KG1 (cell line): ENCODE measurements at regions not wholly inside any gene's neighbourhood (a gene's known extent, or its start where the extent isn't known, plus 50 kb on each side); places are given as distances from the start of the nearest gene placed in this dataset.

Source experiments
- DNase-seq: peaks from one replicate; lab custom pipeline; 2025; lab: John Stamatoyannopoulos, UW

DNA sequence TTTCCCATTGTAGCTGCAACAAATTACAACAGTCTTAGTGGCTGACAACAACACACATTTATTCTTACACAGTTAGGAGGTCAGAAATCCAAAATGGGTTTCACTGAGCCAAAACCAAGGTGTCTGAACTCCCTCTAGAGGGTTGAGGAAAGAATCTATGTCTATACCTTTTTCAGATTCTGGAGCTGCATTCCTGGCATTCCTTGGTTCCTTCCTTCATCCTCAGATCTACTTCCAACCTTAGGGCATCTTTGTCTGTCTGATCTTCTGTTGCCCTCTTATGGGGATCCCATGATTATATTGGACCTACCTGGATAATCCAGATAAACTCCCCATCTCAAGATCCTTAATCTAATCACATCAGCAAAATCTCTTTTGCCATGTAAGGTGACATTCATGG lies 540.9 kb upstream of the MAP3K7 start:
- no peak for DNase-seq

DNA sequence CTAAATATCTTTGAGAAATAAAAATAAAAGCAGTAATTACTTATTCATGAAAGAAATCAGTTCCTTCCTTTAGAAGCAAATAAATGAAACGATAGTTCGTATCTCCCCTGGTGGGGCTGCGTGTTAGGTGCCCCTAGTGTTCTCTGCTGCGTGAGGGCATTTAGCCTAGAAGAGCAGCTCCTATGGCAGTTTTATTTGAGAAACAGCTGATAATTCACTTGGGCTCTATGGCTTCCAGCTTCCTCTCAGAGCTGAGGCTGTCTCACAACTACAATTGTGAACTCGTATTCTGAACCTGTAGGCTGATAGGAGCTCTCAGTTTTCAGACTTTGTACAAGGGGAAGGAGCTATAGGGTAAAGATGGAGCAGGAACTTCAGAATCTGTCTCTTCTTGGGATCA lies 540.0 kb upstream of the MAP3K7 start:
- DNase-seq, result no peak

DNA sequence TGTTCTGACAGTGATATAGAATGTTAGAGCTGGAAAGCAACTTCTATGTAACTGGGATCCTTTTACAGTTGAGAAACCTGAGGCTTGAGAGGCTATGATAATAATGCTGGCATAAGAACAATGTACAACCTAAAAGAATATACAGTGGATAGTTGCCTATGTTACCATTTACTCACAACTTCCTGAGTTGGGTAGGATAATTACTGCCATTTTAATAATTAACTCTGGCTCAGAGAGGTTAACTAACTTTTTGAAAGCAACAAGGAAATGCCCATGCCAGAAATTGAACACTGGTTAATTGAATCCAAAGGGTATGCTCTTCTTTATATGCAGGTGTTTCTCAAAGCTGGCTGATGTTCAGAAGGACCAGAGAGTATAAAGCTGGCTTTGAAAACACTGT lies 530.7 kb upstream of the MAP3K7 start:
- no peak for DNase-seq

DNA sequence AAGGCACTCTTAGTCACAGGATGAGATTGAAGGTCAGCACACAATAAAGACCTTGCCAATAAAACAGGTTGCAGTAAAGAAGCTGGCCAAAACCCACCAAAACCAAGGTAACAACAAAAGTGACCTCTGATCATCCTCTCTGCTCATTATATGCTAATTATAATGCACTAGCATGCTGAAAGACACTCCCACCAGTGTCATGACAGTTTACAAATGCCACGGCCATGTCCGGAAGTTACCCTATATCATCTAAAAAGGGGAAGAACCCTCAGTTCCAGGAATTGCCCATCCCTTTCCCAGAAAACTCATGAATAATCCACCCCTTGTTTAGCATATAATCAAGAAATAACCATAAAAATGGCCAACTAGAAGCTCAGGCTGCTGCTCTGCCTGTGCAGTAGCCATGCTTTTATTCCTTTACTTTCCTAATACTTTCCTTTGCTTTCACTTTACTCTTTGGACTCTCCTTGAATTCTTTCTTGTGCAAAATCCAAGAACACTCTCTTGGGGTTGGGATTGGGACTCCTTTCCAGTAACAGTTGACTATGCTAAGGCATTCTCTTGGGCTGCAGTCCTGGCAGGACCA lies 527.3 kb upstream of the MAP3K7 start:
- no peak for DNase-seq

DNA sequence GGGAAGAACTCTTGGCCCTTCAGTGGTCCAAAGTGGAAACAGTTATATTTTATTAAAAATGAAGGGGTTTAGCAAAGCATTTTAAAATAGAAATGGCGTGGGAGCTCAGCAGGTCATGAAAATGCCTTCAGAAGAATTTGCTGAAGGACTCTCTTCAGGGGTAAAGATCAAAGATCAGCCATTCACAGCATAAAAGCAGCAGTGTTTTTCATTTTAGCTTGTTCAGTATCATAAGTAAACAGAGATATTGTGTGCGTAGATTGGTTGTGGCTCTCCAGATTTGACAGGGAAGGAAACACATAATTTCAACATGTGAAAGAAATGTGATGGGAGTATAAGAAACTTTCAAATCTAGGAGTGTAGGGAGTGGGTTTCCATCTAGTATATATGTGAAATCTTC lies 519.2 kb upstream of the MAP3K7 start:
- no peak for DNase-seq

DNA sequence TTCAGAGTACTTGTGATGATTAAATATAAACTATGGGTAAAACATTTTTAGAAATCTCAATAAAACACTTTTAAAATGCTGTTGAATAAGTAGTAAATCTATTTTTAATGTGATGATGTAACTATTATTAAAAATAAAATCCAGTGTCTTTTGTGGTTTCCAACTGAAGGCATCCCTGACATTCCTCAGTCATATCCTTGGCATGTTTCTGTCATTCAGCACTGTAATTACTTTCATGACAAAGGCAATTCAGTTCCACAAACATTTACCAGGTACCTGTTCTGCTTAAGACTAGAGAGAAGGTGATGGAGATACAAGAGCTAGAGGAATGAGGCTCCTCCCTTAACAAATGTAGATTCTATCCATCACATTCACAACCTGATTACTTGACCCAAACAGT lies 518.7 kb upstream of the MAP3K7 start:
- no peak for DNase-seq

DNA sequence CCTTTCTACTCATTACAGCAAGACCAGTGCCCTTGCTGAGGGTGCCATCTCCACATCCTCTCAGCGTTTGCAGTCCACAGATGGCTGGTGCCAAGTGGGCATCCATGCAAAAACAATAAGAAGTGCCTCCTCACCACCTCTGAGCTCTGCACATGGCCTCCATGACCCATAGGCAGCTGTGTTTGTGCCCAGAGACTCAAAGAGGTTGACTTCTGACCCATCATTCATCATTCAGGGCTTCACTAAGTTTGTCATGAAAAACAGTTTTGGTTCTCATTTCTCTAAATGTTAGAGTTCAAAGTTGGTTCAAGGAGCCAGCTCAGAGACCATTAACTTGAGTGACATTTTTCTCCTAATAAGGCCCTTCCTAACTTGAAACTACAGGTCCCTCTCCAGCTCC lies 512.6 kb upstream of the MAP3K7 start:
- no peak for DNase-seq

DNA sequence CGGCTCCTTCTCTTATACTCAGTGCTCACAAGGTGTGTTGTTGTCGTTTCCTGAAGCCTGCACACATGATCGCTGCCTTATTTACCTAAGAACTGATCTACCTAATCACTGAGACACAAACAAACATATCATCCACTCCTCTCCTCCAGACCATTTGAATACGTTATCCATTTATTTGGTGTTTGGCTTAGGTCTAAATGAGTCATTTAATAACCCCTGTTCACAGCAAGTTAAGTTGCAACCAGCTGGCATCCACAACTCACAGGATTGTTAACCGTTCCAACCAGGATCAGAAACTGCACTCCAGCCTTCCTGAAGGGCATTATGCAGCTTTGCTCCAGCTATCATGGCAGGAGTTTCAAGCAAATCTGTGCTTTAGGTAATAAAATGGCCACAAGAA lies 511.1 kb upstream of the MAP3K7 start:
- DNase-seq, result no peak

DNA sequence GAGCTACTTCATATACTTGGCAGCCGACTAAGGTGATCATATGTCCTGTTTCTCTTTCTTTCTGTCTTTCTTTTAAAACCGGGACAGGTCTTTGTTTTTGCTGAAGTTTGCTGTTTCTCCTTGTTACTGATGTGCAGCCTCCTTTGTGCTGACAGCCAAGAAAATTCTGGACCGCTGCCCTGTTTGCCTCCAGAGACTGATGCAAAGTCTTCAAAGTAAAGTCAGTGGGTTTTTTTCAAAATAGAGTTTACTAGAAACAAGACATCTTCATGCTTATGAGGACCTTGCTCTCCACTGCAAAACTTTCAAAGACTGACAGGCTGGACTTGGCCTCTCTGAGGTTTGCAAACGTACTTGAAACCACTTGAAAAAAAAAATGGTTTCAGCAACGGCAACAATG lies 510.5 kb upstream of the MAP3K7 start:
- no peak for DNase-seq

DNA sequence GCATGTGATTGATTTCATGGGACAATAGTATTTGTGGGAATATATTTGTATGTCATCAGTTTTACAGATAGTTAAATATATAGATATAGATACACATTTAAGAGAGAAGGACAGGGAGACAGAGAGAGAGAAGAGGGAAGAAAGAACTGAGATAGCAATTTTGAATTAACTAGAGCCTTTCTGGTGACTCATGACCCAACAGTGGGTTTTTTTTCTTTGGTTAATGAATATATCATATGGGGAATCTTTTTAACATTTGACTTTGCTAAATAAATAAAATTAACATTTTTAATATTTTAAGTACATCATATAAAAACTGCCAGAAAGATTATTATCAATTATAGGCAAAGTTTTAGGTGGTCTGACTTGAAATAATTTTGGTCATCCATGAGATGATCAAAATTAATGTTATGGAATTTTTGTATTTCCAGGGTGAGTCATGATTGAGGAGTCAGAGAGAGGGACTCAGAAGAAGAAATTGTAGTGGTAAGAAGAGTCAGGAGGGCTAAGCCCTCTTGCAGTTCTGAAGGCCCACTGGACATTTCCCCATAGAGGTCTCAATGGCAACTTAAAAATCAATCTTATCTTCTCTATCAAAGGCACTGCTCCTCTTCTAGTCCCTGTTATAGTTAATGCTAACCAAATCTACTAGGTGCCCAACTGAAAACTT lies 508.1 kb upstream of the MAP3K7 start:
- DNase-seq, result no peak

DNA sequence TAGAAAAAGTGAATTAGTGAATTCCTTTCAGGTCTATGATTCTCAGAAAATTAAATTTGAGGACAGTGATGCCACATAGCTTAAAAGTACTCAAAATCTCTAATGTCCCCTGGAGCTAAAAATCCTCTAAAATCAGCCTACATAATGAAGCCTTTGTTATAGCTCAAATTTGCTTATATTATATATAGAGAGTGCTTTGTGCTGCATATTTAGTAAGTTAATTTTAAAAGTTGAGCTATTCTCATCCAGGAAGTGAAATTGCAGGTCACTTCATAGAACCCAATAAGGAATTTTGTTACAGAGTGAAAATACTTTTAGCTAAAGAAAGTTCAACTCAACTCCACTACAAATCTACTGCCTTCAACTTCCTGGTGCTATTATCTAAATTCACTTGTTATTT lies 507.5 kb upstream of the MAP3K7 start:
- no peak for DNase-seq

DNA sequence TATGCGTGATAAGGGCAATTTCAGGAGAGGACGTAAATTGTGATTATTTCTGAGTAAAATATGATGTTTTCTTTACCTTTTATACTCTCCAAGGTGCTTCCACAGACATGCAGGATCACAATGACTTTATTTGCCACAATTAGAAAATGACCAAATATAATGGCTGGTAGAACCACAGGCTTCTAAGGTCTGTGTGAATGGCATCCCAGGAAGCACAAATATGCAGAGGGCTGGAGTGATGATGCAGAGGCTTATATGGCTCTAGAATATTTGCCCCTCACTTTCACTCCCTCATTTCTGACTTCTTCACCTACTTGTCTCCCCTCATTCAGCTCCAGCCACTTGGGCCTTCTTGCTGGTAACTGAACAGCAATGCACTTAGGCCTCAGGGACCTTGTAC lies 502.1 kb upstream of the MAP3K7 start:
- DNase-seq, result no peak

DNA sequence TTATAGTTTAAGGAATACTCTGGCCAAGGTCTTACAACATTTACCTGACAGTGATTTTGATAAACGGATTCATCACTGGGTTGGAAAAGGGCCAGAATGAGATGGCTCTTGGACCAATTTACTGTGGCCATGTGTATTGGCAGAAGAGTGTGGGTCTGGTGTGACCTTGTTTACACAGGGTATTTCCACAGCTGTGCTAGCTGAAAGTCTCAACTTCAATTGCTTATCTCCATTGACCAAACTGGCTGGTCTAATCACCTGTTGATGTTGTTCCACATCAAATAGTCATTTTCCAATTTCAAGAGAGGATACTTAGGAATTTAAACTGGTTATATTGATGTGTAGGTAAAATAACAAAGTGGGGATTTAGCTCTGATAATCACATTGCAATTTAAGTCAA lies 501.6 kb upstream of the MAP3K7 start:
- no peak for DNase-seq

DNA sequence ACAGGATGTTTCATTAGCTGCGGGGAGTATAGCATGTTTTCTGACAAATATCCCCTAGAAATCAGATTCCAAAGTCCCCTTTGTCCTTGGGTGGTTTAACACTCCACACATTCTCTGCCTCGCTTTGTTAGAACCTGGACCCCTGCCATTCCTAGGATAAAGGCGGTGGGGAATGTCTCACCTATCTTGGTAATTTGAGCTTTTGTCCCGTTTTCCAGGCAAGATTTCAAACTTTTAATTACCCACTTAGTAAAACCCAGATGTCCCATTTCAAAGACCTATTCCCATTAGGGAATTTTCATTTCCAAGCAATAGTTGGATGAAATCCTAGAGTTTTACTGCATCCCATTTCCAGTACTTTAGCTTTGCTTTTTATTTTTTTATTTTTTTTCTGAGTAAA lies 501.0 kb upstream of the MAP3K7 start:
- DNase-seq, result no peak

DNA sequence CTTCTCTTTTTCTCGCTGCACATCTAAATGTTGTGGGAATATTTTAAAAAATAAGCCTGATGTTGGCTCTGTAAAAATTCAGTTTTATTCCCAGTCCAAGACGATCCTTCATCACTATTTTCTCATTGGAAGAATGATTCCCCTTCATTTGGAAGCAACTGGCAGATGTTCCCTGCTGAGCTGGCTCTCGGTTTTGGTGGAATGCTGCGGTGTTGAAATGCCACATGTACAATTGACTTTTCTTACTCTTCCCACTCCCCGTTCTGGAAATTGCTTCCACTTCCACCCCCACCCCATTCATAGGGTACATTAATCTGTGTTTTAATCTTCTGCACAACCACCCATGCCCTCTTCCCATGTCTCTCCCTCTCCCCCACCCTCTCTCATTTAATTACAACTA lies 496.3 kb upstream of the MAP3K7 start:
- no peak for DNase-seq

DNA sequence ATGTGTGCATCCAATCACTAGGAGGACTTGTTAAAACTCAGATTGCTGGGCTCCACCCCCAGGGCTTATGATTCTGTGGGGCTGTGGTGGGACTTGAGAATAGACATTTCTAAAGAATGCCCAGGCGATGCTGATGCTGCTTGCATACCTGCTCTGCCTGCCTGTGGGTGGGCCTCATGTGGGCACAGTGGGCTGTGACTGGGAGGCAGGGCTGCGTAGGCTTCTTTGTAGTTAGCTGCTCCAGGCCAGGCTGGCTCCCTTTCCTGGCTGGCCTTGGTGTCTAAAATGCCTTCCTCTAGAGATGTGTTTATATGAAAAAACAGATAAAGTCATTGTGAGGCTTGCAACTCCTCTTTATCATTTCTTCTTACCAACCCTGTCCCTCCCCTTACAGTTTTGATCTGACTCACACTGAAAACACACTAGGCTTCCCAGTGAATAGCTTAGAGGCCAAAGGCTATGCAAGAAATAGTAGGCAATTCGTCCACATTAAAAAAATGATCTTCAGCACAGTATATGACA lies 495.5 kb upstream of the MAP3K7 start:
- DNase-seq, result no peak

DNA sequence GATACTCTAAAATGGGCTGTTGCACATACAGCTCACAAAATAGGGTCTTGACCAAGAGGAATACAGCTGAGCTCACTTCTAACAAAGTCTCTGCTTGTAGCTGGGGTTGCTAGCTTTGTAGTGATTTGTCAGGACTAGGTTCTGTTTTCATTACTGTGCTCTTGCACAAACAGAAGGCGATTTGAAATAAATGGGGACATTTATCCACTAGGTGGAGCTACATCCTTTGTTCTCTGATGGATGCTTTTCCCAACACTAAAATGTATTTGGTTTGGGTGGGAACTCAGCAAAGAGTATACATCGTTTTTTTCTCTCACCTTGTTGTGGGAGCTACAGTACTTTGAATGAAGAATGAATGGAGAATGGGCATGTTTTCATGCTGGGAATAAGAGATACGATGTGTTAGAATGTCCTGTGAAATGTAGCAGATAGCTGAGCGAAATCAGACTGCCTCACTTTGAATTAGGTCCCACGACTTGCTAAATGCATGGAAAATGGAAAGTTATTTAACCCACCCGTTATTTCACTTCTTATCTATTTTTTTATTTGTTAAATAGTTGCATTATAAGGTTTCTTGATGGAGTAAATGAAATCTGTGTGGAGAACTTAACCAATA lies 494.7 kb upstream of the MAP3K7 start:
- DNase-seq, result no peak

DNA sequence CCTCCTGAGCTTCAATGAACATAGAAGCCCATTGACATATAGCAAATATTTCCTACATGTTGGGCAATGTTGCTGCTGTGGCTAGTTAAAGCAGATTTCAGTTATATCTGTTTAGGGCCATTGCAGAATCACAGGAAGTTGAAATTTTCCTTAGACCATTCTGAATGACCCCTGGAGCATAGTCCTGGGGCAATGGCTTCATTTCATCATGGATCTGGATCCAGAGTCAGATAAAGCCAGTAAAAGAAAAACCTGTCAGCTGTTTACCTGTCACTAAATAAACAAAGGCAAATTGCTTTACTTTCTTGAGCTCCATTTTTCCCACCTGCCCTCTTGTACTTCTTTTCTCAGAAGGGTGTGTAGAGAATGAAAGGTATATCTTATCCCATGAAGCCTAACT lies 494.0 kb upstream of the MAP3K7 start:
- DNase-seq, result no peak

DNA sequence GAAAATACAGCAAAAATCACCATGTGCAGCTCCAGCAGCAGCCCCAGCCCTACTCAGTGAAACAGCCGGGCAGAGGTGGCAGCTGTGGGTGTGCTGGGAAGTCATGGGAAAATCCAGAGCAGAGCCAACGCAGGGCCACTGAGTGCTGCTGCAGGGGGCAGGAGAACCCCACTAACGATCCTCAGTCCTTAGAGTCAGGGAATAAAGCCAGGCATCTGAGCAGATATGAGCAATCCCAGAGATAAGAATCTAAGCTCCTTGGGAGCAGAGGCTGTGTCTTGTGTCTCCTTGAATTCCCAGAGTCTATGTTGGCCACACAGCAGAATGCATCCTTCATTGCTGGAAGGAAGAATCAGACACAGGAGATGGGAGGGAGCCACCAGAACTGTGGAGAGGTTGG lies 493.1 kb upstream of the MAP3K7 start:
- no peak for DNase-seq

DNA sequence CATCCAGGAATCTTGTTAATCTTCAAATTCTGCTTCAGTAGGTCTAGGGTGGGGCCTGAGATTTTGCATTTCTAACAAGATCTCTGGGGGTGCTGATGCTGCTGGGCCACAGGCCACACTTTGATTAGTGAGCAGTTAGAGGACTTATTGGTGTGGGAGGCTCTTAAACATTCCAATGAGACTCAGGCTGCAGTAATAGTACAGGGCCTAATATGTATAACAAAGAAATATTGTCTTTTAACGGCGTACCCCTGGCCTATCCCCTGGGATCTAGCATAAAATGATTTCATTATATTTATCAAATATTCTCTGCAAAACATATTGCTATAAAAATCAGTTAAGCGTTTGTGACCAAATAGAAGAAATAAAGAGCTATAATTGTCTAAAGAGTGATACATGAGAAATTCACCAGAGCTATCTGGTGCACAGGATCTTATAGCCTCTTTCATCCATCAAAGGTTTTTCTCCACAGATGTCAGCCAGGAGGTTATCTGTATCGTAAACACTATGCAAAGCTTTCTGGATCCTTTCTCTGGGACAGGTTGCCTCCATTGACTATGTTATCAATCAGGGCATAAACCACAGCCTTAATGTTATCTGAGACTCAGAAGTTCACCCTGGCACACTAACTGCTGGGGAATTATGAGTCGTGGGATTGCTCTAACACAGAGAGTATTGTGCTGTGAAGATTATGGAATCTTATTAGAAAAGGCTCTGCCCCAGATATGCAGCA lies 488.5 kb upstream of the MAP3K7 start:
- DNase-seq, result no peak

DNA sequence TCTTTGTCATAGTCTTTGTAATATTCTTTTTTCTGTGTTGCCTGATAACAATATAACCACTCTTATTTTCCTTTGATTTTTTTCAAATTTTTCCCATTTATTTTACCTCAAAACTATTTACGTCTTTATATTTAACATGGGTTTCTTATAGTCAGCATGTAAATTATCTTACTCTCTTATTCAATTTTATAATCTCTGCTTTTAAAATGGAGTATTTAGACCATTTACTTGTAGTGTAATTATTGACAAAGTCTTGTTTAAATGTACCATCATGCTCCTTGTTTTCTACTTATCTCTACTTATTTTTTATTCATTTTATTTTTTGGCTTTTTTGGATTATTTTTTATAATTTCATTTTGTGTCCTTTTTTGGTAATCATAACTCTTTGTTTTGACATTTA lies 476.5 kb upstream of the MAP3K7 start:
- DNase-seq, result no peak

DNA sequence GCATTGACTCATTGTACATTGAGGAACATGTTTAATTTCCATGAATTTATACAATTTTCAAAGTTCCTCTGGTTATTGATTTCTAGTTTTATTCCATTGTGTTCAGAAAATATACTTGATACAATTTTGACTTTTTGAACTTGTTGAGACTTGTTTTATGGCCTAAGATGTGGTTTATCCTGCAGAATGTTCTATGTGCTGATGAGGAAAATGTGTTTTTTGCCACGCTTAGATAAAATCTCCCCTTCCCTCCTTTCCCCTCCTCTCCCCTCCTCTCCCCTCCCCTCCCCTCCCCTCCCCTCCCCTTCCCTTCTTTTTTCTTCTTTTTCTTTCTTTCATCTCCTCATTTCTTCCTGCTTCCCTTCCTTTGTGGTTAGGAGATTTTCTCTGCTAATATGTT lies 470.8 kb upstream of the MAP3K7 start:
- no peak for DNase-seq

DNA sequence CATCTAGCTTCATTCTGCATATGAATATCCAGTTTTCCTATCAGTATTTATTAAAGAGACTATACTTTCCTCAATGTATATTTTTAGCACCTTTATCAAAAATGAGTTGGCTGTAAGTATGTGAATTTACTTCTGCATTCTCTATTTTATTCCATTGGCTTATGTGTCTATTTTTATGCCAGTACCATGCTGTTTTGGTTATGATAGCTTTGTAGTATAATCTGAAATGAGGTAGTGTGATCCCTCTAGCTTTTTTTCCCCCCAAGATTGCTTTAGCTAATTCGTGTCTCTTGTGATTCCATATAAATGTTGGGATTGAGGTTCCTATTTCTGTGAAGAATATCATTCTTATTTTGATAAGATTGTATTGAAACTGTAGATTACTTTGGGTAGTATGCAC lies 469.1 kb upstream of the MAP3K7 start:
- DNase-seq, result no peak
